NCI-H2196 treated with DMSO at 0.1 percent for 48 hours (cell line): ENCODE measurements at regions not wholly inside any gene's neighbourhood (a gene's known extent, or its start where the extent isn't known, plus 50 kb on each side); places are given as distances from the start of the nearest gene placed in this dataset.
"Not testable (repeated sequence)": the region's sequence is repeated elsewhere in the genome, so short reads cannot be mapped to it uniquely, and the experiment has no call there.

ENCODE experiments used
- DNase-seq: peaks from one replicate; lab custom pipeline; 2025; ENCODE audit not compliant: unreplicated experiment; lab: John Stamatoyannopoulos, UW

DNA sequence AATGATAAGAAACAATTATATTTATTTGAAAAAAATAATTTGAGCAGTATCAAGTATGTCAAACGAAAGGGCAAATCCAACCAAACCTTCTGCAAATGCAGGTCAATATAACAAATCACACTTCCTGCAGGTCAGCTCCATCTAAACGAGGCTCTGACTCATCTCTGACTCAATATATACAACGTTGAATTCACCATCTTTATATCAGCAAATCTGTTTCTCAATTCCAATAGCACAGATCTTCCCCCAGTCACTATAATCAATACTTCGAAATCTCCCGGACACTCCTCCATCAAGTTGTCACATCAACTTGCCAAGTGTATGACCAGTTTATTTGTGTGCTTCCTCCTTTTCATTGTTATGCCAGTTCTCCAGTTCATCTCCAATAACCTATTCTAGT, 388.9 kb downstream of the ZEB2 start:
- DNase-seq = no peak

DNA sequence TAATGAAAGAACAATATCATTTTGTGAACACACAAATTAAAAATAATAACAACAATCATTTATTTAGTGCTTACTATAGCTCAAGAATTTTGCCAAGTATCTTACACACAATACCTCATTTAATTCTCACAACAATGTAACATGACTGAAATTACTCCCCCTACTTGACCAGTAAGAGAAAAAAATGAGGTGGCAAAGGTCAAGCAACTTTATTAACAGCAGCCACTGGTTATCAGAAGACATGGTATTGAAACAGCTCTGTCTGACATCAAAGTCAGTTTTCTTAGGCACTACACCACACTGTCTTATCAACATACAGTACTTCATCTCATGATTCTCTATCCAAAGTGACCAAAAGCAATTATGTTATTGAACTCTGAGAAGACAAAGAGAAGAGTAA, 389.4 kb downstream of the ZEB2 start:
- DNase-seq = no peak

DNA sequence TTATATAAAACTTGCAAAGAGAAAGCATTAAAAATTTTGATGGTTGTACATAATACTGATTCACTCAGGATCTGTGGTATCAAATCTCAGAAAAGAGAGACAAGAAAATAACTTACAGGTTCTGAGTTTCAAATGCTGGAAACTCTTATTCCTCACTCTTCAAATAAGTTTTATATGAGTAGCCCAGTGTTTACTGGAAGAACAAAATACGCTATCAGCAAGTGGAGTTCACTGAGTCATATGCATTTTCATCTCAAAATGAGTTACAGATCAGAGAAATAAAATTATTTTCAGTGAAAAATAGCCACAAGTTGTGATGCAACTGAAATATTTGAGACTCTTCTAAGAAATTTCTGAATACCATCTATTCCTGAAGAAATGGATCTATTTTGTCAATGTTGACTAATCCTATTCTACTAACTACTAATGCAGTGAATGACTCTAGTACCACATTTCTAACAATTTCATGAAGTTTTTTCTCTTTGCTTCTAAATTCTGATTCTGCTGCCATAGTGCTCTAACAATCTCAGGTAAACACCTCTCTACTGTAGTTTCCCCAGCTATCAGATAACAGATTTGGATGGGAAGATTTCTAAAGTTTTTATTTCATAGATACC, 391.7 kb downstream of the ZEB2 start:
- DNase-seq = no peak

DNA sequence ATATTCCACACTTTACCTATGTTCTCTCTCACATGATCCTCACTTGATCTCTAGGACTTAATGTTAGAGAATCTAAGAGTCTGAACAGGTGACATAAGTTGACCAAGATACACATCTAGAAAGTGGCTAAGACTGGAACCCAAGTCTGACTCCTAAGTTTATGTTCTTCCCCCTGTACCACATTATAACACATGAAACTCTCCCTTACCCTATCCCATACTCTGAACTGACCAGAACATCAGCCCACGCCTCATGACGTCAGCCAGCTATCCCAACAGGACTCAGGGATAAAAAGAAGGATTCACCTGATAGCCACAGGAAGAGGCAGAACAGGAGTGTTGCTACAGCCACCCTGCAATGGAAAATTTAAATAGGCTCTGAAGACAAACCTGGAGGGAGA, 392.2 kb downstream of the ZEB2 start:
- DNase-seq = no peak

DNA sequence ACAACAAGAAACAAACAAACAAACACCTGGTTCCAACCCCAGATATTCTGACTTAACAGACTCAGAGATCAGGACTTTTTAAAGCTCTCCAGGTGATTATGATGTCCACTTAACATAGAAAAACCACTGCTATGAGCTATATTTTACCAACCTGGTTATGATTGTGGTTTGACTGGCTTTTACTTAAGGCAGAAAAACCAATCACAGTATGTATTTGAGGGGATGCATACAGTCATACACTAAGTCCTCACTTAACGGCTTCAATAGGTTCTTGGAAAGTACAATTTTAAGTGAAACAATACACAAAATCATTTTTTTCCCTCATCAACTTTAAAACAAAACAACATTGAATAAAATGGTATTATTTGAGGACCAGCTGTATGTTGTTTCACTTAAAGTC, 393.6 kb downstream of the ZEB2 start:
- DNase-seq = no peak

DNA sequence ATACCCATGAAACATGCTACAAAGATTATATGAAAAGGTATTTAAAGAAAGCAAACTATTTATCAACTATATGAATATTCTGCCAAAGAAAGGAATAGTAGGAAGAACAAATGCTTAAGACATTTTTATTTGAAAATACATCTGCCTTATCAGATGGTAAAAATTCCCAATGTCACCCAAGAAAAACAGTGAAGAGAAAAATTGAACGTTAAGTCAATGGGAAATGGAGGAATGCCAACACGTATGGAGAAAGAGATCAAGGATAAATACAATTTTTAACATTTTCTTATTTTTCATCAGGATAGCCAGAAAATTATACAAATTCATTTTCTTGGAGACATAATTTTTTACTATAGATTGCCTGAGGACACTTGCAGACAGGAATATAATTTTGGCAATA, 394.2 kb downstream of the ZEB2 start:
- no peak for DNase-seq

DNA sequence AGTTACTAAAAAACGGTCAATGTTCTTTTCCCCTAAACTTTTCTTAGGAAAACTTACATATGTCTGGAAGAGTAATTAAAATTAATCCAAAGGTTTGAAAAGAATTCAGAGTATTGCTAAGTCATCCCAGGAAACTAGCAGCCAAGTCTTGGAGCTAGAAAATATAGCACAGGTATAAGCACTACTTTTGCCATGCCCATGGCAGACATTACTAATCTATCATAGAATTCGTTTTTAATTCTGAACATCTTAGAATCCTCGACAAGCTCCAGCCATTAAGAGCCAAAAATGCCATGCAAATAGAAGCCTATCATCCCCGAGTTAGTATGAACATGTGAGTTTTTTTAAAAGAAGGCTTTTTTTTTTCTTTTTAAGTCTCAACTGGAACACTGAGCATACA, 395.0 kb downstream of the ZEB2 start:
- DNase-seq = no peak

DNA sequence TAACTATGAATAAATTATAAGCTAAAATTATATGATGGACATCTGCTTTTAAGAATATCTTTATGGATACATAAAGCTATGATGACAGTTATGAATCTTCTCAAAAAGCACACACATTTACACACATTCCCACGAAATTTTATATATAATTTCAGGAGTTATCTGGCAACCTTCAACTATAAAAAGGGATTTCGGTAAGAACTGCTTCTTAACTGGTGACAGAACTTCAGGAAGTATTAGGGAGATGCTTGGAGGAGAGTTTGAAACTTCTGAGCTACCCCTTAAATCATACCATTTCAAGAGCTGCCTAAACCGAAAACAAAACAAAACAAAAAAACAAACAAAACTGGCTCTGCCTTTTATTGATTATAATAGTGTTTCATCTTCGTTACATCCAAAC, 399.4 kb downstream of the ZEB2 start:
- no peak for DNase-seq

DNA sequence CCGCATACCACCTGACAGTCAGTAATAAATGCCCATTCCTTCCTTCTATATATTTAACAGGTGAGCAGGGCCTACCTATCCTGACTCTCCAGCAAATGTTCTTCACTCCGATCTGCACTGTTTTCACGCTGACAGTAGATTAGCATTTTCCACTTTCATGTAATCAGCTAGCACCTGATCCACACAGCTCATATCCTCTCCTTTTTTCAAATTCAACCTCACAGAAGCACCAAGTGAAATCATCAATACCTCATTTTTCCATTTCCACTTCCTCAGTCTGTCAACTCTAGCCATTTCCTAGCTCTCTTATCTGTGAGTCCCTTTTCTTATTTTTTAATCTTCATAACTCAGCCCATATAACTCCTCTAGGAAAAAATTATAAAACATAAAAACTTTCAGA, 402.8 kb downstream of the ZEB2 start:
- DNase-seq = no peak

DNA sequence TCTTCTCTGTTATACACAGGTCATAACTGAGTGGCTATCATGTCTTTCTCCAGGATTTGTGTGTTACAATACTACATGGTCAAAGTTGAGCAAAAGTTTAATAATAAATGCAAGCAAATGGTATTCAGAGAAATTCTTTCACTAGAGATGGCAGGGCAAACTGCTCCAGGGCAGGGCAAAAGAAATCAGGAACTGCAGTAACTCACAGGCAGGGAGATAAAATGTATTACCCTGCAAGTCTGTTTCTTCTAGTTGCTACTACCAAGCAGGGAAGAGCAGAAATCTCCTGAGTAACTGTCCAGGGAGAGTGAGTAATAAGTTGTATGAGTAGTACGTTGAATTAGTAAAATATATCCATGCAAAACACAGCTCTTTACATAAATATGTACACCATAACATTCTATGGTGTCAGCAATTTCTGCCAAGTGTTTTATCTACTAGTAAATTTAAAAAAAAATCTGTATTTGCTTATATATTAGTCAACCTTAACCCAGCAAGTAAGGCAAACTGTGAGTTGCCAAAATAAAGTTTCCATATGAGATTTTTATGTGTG, 404.1 kb downstream of the ZEB2 start:
- no peak for DNase-seq

DNA sequence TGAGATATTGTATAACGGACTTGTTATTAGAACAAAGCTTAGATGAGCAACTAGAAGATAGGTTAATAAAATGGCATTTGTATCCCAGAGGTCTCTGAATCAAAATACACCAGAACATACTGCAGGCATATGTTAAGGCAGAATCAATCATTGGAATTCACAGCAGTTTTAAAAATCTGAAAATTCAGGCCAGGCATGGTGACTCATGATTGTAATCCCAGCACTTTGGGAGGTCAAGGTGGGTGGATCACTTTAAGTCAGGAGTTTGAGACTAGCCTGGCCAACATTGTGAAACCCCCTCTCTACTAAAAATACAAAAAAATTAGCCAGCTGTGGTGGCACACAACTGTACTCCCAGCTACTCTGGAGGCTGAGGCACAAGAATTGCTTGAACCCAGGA, 405.2 kb downstream of the ZEB2 start:
- no peak for DNase-seq

DNA sequence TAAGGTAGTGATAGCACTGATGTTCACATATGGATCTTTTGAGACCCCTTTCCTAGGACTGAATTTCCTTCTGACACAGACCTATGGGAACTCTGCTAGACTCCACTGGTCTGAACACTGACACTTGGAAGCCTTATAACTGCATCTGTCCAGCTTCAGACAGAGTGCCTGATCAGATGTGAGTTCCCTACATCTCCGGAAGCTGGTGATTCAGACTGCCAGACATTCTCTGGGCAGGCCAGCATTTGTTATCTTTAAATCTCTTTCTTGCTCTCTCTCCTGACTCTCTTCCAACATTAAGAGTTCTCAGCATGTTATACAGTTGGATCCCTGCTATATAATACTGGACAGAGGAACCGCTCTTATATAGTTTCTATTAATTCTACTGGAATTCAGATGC, 408.5 kb downstream of the ZEB2 start:
- DNase-seq = no peak

DNA sequence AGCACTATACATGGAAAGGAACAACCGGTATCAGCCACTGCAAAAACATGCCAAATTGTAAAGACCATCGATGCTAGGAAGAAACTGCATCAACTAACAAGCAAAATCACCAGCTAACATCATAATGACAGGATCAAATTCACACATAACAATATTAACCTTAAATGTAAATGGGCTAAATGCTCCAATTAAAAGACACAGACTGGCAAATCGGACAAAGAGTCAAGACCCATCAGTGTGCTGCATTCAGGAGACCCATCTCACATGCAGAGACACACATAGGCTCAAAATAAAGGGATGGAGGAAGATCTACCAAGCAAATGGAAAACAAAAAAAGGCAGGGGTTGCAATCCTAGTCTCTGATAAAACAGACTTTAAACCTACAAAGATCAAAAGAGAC, 413.8 kb downstream of the ZEB2 start:
- DNase-seq = not testable (repeated sequence)

DNA sequence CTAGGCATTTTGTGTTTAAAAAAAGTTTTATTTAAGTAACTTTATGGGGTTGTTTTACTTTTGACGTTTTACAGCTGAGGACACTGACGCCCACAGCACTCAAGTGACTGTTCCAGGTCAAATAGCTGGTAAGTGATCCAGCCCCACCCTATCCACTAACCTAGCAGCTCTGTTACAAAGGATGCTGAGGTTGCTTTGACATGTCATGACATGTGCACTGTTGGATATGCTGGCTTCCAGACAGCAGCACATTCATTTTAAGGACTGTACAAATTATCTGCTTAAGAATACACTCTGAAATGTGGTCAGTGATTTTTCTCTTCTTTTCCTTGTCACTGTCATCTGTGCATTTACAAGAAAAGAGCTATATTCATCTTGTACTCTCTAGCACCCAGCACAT, 417.5 kb downstream of the ZEB2 start:
- no peak for DNase-seq

DNA sequence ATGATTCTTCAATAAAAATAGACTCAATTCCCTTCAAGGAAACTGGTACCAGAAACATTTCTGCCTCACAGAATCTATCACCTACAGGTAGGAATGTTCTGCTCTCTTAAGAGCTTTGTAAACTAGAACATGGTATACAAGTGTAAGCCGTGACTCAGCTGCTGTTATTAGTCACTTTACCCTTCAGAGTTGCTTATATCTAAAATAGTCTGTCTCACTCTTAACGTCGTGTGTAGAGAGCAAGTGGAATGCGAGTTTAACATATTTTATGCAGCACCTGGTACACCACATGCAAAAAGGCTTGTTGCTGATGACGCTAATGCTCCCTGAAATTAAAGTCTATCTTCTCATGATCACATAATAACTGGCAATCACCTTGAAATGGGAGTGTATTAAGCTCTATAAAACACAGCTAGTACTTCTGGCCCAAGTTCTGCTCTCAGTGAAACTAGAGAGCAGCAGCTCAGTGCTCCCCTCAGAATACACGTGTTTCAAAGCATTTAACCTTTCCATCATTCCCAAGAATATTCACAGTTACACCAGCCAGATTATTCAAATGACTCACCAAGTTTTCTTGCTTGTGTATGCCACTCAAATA, 420.0 kb downstream of the ZEB2 start:
- no peak for DNase-seq

DNA sequence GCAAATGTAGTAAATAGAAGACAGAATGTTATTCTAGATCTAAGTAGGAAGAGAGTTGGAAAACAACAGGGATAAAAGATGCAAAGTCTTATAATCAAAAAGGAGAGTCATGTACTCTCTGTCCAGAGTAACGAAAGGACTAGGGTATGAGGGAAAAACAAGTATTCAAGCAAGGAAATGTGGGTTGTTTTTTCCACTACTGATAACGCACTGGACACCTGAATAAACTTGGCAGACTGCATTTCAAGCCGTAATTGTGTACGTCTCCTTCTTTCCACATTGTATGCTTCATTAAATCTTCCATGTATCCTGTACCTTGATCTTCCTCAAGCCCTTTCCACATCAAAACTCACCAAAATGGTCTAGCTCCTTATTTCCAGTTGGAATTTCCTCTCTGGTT, 420.6 kb downstream of the ZEB2 start:
- DNase-seq = no peak

DNA sequence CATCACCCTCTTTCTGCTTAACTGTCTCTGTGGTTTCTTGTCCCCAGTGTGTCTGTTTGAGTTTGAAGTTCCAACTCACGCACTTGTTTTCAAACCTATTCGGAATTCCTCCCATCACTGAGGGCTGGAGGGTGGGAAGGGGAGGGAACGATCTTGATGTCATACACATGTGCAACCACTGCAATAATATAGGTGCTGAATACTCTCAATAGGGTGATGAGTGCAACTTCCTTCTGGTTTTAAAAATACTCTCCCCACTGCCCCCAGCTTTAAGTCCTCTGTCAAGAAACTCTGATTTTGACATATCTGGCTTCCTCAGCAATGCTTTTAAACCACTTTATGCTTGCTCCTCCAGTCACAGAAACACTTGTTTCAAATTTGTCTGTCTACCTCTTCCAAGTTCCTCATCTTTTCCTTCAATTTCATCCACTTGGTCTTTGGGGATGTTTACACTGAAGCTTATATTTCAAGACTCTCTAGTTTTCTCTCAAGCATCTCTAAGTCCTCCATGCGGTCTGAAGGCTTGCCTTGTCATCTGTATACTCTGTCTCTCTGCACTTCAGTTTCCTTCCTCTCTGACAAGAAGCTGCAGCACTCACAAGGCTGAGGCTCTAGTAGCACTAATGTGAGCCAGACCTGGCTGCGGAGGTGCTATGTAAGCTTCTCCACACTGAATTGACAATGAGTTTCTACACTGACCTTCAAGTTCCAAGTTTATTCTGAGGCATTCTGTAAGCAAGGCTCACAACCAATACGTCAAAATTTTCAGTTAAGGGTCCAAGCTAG, 422.3 kb downstream of the ZEB2 start:
- DNase-seq = no peak

DNA sequence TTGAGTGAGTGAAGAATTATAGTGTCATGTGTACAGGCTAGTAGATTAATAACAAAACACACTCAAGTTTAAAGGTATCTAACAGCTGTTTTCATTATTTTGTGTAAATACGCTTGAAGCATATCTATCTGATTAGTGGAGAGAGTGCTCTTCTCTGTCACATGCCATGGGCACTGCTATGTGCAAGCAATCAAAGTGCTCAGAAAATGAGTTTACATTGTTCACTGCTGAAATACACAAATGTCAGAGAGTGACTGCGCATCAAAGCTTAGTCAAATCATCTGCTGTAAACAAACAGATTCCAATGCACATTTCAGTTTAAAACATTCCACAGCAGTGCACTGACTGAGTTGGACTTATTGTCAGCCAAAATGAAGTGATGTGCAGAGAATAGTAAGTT, 423.4 kb downstream of the ZEB2 start:
- no peak for DNase-seq

DNA sequence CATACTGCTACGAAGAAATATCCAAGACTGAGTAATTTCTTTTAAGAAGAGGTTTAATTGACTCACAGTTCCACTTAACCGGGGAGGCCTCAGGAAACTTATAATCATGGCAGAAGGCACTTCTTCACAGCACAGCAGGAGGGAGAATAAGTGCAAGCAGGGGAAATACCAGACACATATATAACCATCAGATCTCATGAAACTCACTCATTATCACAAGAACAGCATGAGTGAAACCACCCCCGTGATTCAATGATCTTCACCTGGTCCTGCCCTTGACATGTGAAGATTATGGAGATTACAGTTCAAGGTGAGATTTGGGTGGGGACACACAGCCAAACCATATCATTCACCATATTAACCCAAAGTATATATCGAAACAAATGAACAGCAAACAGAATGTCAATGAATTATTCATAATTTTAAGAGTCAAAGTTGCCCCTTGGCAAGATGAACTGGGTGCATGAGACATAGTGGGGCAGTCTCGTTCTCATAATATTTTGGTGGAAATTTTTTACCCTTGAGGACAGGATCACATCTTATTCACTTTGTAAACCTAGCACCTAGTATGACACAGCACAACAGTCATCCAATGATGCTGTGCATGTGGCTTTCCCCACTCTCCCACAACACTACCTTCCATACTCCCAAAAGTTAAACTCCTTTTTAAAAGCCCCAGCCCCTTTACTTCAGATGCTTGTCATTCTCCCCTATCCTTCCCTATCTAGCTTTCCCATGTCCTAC, 425.3 kb downstream of the ZEB2 start:
- DNase-seq = no peak

DNA sequence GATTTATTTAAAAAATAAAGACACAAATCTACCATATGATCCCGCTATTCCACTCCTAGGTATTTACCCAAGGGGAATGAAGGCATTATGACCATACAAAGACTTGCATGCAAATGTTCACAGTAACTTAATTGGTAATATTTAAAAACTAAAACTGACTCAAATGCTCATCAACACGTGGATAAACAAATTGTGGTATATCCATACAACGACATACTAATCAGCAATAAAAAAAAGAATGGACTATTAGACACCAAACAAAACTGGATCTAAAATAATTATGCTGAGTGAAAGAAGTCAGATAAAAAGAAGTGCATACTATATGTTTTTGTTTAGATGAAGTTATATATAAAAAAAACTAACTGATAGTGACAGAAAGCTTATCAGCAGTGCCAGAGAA, 428.3 kb downstream of the ZEB2 start:
- DNase-seq = no peak

DNA sequence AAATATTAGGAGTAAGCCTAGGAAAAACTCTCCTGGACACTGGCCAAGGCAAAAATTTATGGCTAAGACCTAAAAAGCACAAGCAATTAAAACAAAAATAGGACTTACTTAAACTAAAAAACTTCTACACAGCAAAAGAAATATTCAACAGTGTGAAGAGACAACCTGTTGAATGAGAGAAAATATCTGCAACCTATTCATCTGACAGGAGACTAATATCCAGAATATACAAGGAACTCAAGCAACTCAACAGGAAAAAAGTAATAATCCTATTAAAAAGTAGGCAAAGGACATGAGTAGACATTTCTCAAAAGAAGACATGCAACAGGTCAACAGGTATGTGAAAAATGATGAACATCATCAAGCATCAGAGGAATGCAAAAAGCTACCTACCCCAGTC, 431.1 kb downstream of the ZEB2 start:
- DNase-seq = no peak

DNA sequence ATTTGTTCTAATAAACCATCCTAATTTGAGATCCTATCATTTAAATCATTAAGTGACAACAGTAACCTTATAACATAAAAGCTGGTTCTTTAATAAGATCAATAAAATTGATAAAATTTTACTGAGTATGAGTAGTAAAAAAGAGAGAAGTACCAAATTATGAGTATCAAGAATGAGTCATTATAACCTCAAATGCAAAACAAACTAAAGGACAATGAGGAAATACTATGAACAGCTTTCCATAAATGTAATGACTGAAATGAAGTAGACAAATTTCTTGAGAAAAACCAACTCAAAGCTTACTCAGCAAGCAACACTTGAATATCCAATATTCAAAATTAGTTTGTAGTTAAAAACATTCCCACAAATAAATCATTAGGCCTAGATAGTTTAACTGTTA, 433.0 kb downstream of the ZEB2 start:
- no peak for DNase-seq
